ENCODE measurements at regions not wholly inside any gene's neighbourhood (a gene's known extent, or its start where the extent isn't known, plus 50 kb on each side); places are given as distances from the start of the nearest gene placed in this dataset.

- TF ChIP-seq TEAD4 (IDR thresholded peaks at IDR 0.05) = no peak
- TF ChIP-seq TCF12 (IDR thresholded peaks at IDR 0.05; ENCODE audit: low read depth) = no peak
- no peak for TF ChIP-seq ZBTB7A (IDR thresholded peaks at IDR 0.05; ENCODE audit: low read depth)
- TF ChIP-seq MAX (IDR thresholded peaks at IDR 0.05) = no peak
- TF ChIP-seq REST (IDR thresholded peaks at IDR 0.05; ENCODE audit: low read depth) = no peak
- no peak for TF ChIP-seq EGR1 (IDR thresholded peaks at IDR 0.05)
- no peak for TF ChIP-seq RAD21 (IDR thresholded peaks at IDR 0.05; ENCODE audit: low read depth)
- no peak for TF ChIP-seq YY1 (IDR thresholded peaks at IDR 0.05; ENCODE audit: low read depth)
Measured at GRCh38 chr13:63737418-63737817, 2321.8 kb upstream of the PCDH20 start.

GRCh38 chr13:63731896-63732295 lies 2316.2 kb upstream of the PCDH20 start:
- TF ChIP-seq TAF1 (IDR thresholded peaks at IDR 0.05; ENCODE audit: low read depth) (no peak), MAX (IDR thresholded peaks at IDR 0.05) (no peak), CEBPB (IDR thresholded peaks at IDR 0.05) (no peak), USF1 (IDR thresholded peaks at IDR 0.05) (no peak), ZBTB7A (IDR thresholded peaks at IDR 0.05; ENCODE audit: low read depth) (no peak), FOXM1 (IDR thresholded peaks at IDR 0.05; ENCODE audit: borderline replicate concordance, low read depth) (no peak), REST (IDR thresholded peaks at IDR 0.05; ENCODE audit: low read depth) (no peak), EGR1 (IDR thresholded peaks at IDR 0.05) (no peak), CREB1 (IDR thresholded peaks at IDR 0.05; ENCODE audit: low read depth) (no peak), YY1 (IDR thresholded peaks at IDR 0.05; ENCODE audit: low read depth) (no peak), RAD21 (IDR thresholded peaks at IDR 0.05; ENCODE audit: low read depth) (no peak), TEAD4 (IDR thresholded peaks at IDR 0.05) (no peak), NFIC (IDR thresholded peaks at IDR 0.05) (no peak), EP300 (IDR thresholded peaks at IDR 0.05; ENCODE audit: borderline replicate concordance) (no peak), TCF12 (IDR thresholded peaks at IDR 0.05; ENCODE audit: low read depth) (no peak)

GRCh38 chr13:63706751-63707150 lies 2291.1 kb upstream of the PCDH20 start:
- TF ChIP-seq RAD21 (IDR thresholded peaks at IDR 0.05; ENCODE audit: low read depth) = no peak
- TF ChIP-seq USF1 (IDR thresholded peaks at IDR 0.05) = no peak
- TF ChIP-seq EP300 (IDR thresholded peaks at IDR 0.05; ENCODE audit: borderline replicate concordance) = no peak
- no peak for TF ChIP-seq ZBTB7A (IDR thresholded peaks at IDR 0.05; ENCODE audit: low read depth)
- TF ChIP-seq CREB1 (IDR thresholded peaks at IDR 0.05; ENCODE audit: low read depth) = no peak
- TF ChIP-seq CEBPB (IDR thresholded peaks at IDR 0.05) = no peak
- no peak for TF ChIP-seq REST (IDR thresholded peaks at IDR 0.05; ENCODE audit: low read depth)
- no peak for TF ChIP-seq FOXM1 (IDR thresholded peaks at IDR 0.05; ENCODE audit: borderline replicate concordance, low read depth)
- no peak for TF ChIP-seq MAX (IDR thresholded peaks at IDR 0.05)
- no peak for TF ChIP-seq EGR1 (IDR thresholded peaks at IDR 0.05)
- no peak for TF ChIP-seq YY1 (IDR thresholded peaks at IDR 0.05; ENCODE audit: low read depth)
- no peak for TF ChIP-seq TEAD4 (IDR thresholded peaks at IDR 0.05)
- no peak for TF ChIP-seq TAF1 (IDR thresholded peaks at IDR 0.05; ENCODE audit: low read depth)
- no peak for TF ChIP-seq TCF12 (IDR thresholded peaks at IDR 0.05; ENCODE audit: low read depth)

- no peak for TF ChIP-seq FOXM1 (IDR thresholded peaks at IDR 0.05; ENCODE audit: borderline replicate concordance, low read depth)
- TF ChIP-seq USF1 (IDR thresholded peaks at IDR 0.05) = no peak
- TF ChIP-seq TAF1 (IDR thresholded peaks at IDR 0.05; ENCODE audit: low read depth) = no peak
- no peak for TF ChIP-seq ZBTB7A (IDR thresholded peaks at IDR 0.05; ENCODE audit: low read depth)
Measured at GRCh38 chr13:63704521-63704920, 2288.9 kb upstream of the PCDH20 start.
